Activated CD8-positive, alpha-beta memory T cell treated with anti-CD3 and anti-CD28 coated beads for 36 hours (primary cell): ENCODE measurements at regions not wholly inside any gene's neighbourhood (a gene's known extent, or its start where the extent isn't known, plus 50 kb on each side); places are given as distances from the start of the nearest gene placed in this dataset.

Experiments used
- CTCF ChIA-PET: fragments of 350-600 bp; sonication (Branson Sonifier 250); formaldehyde crosslinking; loops from one replicate; lab custom pipeline; 2021; ENCODE audit warnings: antibody characterized with exemption; lab: Charles Lee
- POLR2A ChIA-PET: fragments of 350-600 bp; sonication (Branson Sonifier 250); formaldehyde crosslinking; loops from one replicate; lab custom pipeline; 2021; ENCODE audit warnings: antibody characterized with exemption; lab: Charles Lee

- POLR2A ChIA-PET = no interaction called here
- CTCF ChIA-PET = no interaction called here
Measured at GRCh38 chr1:69510026-69510425, 57.7 kb upstream of the LRRC7 start.

- ChIA-PET POLR2A (no interaction called here), CTCF (no interaction called here)
Measured at GRCh38 chr1:69511426-69512192, 56.1 kb upstream of the LRRC7 start.

- POLR2A ChIA-PET = no interaction called here
- CTCF ChIA-PET = no interaction called here
Measured at GRCh38 chr1:69513601-69514000, 54.1 kb upstream of the LRRC7 start.
